Keratinocyte (primary cell): ENCODE measurements at regions not wholly inside any gene's neighbourhood (a gene's known extent, or its start where the extent isn't known, plus 50 kb on each side); places are given as distances from the start of the nearest gene placed in this dataset.

ENCODE experiments used
- EZH2 ChIP-seq: IDR thresholded peaks from one replicate; pipeline ENCODE4 v1.6.1; 2012; ENCODE audit warnings: inconsistent platforms, mild to moderate bottlenecking, low read length, moderate library complexity
- TF ChIP-seq, protein P1 (sequence below), 3 experiments: IDR thresholded peaks in 1 of 3; conservative IDR thresholded peaks in 1 of 3; optimal IDR thresholded peaks in 1 of 3; 2 replicates in 2 of 3; 3 replicates in 1 of 3; pipeline versions ENCODE3 to v1.5.1; 2011; ENCODE audit warnings: low read length in 3 of 3, mild to moderate bottlenecking in 3 of 3, moderate library complexity in 2 of 3, control low read depth in 1 of 3, inconsistent platforms in 1 of 3; ENCODE audit not compliant: insufficient read depth in 2 of 3; ENCODE audit errors: extremely low read depth in 1 of 3

DNA sequence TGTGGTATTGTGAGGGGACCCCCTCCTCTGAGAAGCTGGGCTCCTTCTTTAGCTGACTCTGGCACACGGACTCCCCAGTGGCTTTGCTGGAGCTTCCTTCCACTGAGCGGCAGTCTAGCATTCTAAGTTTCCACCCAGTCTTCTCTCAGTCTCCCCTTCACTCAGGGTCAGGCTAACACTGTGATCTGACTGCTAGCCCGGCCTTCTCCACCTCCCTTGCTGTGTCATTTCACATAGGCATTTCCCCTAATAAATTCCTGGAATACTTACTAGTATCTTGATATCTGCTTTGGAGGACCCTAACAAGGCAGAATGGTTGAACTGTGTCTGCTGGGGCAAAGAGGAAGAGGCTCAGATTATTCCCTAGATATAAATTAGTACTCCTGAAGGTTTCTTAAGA is 106.2 kb upstream of the THBS1 start:
- TF ChIP-seq, protein P1, sequence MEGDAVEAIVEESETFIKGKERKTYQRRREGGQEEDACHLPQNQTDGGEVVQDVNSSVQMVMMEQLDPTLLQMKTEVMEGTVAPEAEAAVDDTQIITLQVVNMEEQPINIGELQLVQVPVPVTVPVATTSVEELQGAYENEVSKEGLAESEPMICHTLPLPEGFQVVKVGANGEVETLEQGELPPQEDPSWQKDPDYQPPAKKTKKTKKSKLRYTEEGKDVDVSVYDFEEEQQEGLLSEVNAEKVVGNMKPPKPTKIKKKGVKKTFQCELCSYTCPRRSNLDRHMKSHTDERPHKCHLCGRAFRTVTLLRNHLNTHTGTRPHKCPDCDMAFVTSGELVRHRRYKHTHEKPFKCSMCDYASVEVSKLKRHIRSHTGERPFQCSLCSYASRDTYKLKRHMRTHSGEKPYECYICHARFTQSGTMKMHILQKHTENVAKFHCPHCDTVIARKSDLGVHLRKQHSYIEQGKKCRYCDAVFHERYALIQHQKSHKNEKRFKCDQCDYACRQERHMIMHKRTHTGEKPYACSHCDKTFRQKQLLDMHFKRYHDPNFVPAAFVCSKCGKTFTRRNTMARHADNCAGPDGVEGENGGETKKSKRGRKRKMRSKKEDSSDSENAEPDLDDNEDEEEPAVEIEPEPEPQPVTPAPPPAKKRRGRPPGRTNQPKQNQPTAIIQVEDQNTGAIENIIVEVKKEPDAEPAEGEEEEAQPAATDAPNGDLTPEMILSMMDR (optimal IDR thresholded peaks at IDR 0.05 in 1 of 3, IDR thresholded peaks at IDR 0.05 in 1 of 3, conservative IDR thresholded peaks at IDR 0.05 in 1 of 3; ENCODE audit: extremely low read depth in 1 of 3, insufficient read depth in 2 of 3, low read length in 3 of 3): no peak
- TF ChIP-seq EZH2: no peak
